OCI-LY3 (cell line): ENCODE measurements at regions not wholly inside any gene's neighbourhood (a gene's known extent, or its start where the extent isn't known, plus 50 kb on each side); places are given as distances from the start of the nearest gene placed in this dataset.

Experiments
- EZH2phosphoT487 ChIP-seq: fragments of 200-600 bp; shearing (Covaris generic); IDR thresholded peaks from 2 replicates; pipeline ENCODE4 v1.6.1; 2018; ENCODE audit warnings: antibody characterized with exemption, mixed run types, low read depth
- TF ChIP-seq, protein P1 (sequence below): fragments of 200-600, 300-600 bp; sonication (generic); IDR thresholded peaks from 2 replicates; pipeline ENCODE4 v1.5.1; 2014; ENCODE audit warnings: antibody characterized with exemption, low read length, low read depth

DNA sequence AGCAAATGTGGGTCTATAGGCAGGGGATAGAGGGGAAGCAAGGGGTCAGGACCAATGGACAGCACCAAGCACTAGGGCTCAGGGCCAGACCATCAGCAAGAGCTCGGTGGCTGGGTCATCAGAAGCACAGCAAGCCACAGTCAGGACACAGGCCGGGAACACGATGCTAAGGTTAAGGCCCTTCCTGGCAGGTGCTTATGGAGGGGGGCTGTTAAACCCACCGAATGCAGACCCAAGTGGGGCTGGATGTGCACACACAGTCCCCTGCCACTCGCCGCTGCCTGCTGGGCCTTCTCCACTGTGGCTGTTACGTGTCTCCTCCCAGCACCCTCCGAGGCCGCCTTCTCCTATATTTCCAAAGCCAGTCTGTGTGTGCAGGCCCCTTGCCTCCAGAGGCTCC lies 220.1 kb downstream of the TOMM20 start:
- TF ChIP-seq, protein P1, sequence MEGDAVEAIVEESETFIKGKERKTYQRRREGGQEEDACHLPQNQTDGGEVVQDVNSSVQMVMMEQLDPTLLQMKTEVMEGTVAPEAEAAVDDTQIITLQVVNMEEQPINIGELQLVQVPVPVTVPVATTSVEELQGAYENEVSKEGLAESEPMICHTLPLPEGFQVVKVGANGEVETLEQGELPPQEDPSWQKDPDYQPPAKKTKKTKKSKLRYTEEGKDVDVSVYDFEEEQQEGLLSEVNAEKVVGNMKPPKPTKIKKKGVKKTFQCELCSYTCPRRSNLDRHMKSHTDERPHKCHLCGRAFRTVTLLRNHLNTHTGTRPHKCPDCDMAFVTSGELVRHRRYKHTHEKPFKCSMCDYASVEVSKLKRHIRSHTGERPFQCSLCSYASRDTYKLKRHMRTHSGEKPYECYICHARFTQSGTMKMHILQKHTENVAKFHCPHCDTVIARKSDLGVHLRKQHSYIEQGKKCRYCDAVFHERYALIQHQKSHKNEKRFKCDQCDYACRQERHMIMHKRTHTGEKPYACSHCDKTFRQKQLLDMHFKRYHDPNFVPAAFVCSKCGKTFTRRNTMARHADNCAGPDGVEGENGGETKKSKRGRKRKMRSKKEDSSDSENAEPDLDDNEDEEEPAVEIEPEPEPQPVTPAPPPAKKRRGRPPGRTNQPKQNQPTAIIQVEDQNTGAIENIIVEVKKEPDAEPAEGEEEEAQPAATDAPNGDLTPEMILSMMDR, result no peak
- no peak for TF ChIP-seq EZH2phosphoT487
